ENCODE measurements at regions not wholly inside any gene's neighbourhood (a gene's known extent, or its start where the extent isn't known, plus 50 kb on each side); places are given as distances from the start of the nearest gene placed in this dataset.

DNA sequence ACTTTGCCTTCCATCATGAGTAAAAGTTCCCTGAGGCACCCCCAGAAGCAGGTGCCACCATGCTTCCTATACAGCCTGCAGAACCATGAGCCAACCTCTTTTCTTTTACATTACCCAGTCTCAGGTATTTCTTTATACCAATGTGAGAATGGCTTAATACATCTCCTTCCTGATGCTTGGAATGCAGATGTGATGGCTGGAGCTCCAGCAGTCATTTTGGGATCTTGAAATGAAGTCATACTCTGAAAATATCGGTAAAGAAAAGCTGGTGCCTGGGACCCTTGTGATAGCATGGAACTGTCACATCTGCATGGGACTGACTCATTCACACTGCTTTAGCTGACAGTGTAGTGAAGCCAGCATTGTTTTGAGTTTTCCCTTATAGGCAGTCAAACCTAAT, 634.5 kb upstream of the NRP1 start:
- H3K4me3 ChIP-seq = no peak overlapping the region
- TF ChIP-seq, protein P1, sequence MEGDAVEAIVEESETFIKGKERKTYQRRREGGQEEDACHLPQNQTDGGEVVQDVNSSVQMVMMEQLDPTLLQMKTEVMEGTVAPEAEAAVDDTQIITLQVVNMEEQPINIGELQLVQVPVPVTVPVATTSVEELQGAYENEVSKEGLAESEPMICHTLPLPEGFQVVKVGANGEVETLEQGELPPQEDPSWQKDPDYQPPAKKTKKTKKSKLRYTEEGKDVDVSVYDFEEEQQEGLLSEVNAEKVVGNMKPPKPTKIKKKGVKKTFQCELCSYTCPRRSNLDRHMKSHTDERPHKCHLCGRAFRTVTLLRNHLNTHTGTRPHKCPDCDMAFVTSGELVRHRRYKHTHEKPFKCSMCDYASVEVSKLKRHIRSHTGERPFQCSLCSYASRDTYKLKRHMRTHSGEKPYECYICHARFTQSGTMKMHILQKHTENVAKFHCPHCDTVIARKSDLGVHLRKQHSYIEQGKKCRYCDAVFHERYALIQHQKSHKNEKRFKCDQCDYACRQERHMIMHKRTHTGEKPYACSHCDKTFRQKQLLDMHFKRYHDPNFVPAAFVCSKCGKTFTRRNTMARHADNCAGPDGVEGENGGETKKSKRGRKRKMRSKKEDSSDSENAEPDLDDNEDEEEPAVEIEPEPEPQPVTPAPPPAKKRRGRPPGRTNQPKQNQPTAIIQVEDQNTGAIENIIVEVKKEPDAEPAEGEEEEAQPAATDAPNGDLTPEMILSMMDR (IDR thresholded peaks at IDR 0.05) = no peak
- no peaks in the 10 kb centered on the region for H3K27me3 ChIP-seq
- no peaks in the 10 kb centered on the region for H3K4me1 ChIP-seq
- WGBS, 2 donors = 94 to 100% methylated on average over 1 of the region's 1 CpG
- H3K36me3 ChIP-seq = no peaks in the 10 kb centered on the region
- DNase-seq (no peak), ATAC-seq (no peak)
- peaks cover 0 to 6% (median 0%) of the 10 kb centered on the region in 11 donors for H3K9me3 ChIP-seq
- intact Hi-C loops (cut with DNase I) = no loop called here
- no peak overlapping the region for H3K27ac ChIP-seq

DNA sequence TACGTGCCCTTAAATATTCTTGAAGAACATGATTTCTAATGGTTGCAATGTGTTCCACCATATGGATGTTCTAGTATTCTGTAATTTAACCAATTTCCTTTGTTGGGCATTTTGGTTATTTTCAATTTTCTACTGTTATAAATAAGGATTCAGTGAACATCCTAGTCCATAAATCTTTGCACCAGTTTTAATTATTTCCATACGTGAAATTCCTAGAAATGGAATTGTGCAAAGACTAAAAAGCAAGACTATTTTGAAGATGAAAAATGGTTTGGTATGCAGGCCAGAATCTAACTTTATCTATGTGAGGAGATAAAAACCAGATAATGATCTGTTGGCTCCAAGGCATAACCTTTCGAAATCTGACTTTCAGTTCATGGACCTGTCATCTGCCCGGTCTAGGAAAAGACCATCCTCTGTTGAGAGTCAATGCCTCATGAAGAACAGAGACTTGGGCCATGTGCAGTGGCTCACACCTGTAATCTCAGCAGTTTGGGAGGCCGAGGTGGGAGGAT, 633.2 kb upstream of the NRP1 start:
- Histone ChIP-seq H3K4me3 (no peak overlapping the region), H3K9me3 (peaks cover 0 to 6% (median 0%) of the 10 kb centered on the region in 11 donors), H3K36me3 (no peaks in the 10 kb centered on the region), H3K27me3 (no peaks in the 10 kb centered on the region), H3K27ac (no peak overlapping the region), H3K4me1 (no peaks in the 10 kb centered on the region)
- DNase-seq (no peak), ATAC-seq (no peak)
- TF ChIP-seq, protein P1 (IDR thresholded peaks at IDR 0.05) = no peak
- intact Hi-C loops (cut with DNase I) = no loop called here
- 95 to 97% methylated on average over 5 of the region's 5 CpGs for WGBS, 2 donors

DNA sequence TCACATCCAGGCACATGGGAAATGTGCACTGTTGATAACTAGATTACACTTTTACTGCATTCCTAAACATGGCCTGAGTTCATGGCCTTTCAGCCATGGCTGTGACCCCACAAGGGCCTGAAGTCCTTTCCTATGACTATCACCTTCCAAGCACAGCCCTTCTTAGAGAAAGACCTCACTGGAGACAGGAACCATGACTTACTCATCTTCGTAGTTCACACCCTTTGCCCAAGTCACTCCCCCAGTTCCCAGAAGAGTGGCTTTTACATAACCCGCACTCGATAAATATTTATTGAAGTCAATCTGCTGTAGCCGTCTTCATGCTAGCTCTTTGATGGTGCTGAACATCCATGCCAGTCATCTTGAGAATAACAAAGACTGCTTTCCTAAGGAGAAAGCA, 632.5 kb upstream of the NRP1 start:
- H3K9me3 ChIP-seq = peaks cover 0 to 6% (median 0%) of the 10 kb centered on the region in 11 donors
- H3K36me3 ChIP-seq = no peaks in the 10 kb centered on the region
- TF ChIP-seq, protein P1 (IDR thresholded peaks at IDR 0.05) = no peak
- no peaks in the 10 kb centered on the region for H3K27me3 ChIP-seq
- 95 to 100% methylated on average over 4 of the region's 4 CpGs for WGBS, 2 donors
- DNase-seq (no peak), ATAC-seq (no peak)
- no peaks in the 10 kb centered on the region for H3K4me1 ChIP-seq
- no peak overlapping the region for H3K27ac ChIP-seq
- intact Hi-C loops (cut with DNase I) = no loop called here
- no peak overlapping the region for H3K4me3 ChIP-seq

DNA sequence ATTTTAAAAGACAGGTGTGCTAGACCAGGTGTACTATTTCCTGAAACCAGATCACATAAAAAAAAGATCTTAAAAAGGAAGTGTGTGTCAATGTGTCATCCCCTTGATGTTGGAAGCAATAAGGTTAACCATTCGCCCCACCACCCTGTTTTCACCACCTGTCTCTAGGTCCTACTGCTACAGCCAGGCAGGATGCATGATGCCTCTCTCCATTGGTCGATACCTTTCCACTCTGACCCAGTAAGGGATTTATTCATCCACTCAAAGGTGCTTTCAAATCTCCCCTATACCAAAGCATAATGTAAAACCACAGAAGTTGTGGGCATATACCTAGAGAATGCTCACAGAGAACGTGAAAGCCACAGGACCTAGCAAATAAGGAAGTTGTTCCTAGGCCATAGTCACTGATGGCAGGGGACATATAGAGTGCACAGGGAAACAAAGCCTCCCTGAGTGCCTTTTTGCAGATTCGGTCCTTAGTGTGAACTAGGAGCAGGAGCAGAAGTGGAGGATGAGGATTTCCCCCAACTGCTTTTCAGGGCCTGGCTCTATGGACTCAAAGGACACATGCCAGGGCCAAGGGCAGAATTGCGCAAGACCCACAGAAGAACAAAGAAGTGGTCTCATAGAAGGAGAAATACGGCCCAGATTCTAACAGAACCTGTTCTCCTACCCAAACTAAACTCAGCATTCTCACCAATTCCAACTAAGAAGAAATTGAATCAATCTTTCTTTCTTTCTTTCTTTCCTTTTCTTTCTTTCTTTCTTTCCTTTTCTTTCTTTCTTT, 631.5 kb upstream of the NRP1 start:
- H3K4me3 ChIP-seq = no peak overlapping the region
- no peaks in the 10 kb centered on the region for H3K36me3 ChIP-seq
- DNase-seq = no peak
- ATAC-seq = no peak
- no peaks in the 10 kb centered on the region for H3K27me3 ChIP-seq
- no peak overlapping the region for H3K27ac ChIP-seq
- TF ChIP-seq, protein P1 (IDR thresholded peaks at IDR 0.05) = no peak
- no peaks in the 10 kb centered on the region for H3K4me1 ChIP-seq
- 88 to 94% methylated on average over 6 of the region's 6 CpGs for WGBS, 2 donors
- intact Hi-C loops (cut with DNase I) = no loop called here
- peaks cover 0 to 6% (median 0%) of the 10 kb centered on the region in 11 donors for H3K9me3 ChIP-seq
